ENCODE measurements at regions not wholly inside any gene's neighbourhood (a gene's known extent, or its start where the extent isn't known, plus 50 kb on each side); places are given as distances from the start of the nearest gene placed in this dataset.

DNA sequence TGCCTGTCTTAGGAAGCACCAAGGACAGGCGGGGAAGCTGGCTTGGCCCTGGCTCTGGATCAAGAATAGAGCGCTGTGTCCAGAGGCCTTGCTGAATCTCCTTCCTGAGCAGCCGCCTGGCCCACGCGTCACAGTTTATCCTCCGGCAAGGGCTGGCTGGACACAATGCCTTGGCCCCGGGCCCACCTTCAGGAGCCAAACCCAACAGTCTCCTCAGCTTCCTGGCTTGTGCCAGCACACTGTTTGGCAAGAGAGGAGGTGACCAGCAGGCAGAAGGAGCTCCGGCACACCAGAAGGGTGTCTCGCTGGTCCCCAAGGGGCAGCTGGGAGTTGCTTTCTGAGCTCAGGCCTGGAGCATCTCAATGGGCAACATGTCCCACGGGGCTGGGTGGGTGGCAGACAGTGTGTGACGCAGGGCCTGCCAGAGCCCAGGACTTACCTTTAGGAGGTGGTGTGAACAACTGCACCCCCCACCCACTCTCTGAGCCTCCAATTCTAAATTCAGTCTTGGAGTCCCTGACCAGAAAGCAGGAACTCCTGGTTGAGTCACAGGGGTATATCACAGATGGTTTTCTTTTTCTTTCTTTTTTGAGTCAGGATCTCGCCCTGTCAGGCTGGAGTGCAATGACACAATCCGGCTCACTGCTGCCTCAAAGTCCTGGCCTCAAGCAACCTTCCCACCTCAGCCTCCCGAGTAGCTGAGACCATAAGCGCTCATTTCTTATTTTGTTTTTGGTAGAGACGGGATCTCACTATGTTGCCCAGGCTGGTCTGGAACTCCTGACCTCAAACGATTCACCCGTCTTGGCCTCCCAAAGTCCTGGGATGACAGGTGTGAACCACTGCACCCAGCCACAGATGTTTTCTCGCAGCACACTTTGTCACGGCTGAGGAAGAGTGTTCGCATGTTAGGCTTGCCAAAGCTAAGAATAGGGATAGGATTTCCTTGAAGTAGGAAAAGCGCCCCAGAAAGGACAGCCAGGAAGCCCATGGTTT is 361.2 kb downstream of the BCOR start:
- TF ChIP-seq, protein P1, sequence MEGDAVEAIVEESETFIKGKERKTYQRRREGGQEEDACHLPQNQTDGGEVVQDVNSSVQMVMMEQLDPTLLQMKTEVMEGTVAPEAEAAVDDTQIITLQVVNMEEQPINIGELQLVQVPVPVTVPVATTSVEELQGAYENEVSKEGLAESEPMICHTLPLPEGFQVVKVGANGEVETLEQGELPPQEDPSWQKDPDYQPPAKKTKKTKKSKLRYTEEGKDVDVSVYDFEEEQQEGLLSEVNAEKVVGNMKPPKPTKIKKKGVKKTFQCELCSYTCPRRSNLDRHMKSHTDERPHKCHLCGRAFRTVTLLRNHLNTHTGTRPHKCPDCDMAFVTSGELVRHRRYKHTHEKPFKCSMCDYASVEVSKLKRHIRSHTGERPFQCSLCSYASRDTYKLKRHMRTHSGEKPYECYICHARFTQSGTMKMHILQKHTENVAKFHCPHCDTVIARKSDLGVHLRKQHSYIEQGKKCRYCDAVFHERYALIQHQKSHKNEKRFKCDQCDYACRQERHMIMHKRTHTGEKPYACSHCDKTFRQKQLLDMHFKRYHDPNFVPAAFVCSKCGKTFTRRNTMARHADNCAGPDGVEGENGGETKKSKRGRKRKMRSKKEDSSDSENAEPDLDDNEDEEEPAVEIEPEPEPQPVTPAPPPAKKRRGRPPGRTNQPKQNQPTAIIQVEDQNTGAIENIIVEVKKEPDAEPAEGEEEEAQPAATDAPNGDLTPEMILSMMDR (IDR thresholded peaks at IDR 0.05) = no peak
- peak in 1 of 2 donors; percentile 14 for TF ChIP-seq POLR2A (IDR thresholded peaks at IDR 0.05)

All from thyroid gland (tissue), 4 donors.